ENCODE measurements at regions not wholly inside any gene's neighbourhood (a gene's known extent, or its start where the extent isn't known, plus 50 kb on each side); places are given as distances from the start of the nearest gene placed in this dataset.
A peak's percentile ranks its signal among the peaks of the same experiment; 100 is the strongest.

- TF ChIP-seq CREBBP (IDR thresholded peaks at IDR 0.05; ENCODE audit: low read depth, low read length) (no peak), SPI1 (IDR thresholded peaks at IDR 0.05; ENCODE audit: borderline replicate concordance, low read depth, low read length) (no peak), E2F1 (CRISPR knock-in tag; IDR thresholded peaks at IDR 0.05) (no peak), ETS1 (conservative IDR thresholded peaks at IDR 0.05; ENCODE audit: control insufficient read depth, low read depth, low read length) (no peak), SRSF3 (IDR thresholded peaks at IDR 0.05; ENCODE audit: insufficient read depth, low read length) (no peak), ATF7 (IDR thresholded peaks at IDR 0.05) (peak; percentile 61; the same call in 1 of the 2 replicates), USF2 (CRISPR knock-in tag; IDR thresholded peaks at IDR 0.05) (no peak), SRF (CRISPR knock-in tag; IDR thresholded peaks at IDR 0.05) (no peak), RBFOX2 (IDR thresholded peaks at IDR 0.05; ENCODE audit: low read depth, low read length) (no peak), PRPF4 (IDR thresholded peaks at IDR 0.05; ENCODE audit: insufficient read depth, low read depth, low read length, poor library complexity, severe bottlenecking) (no peak), NUFIP1 (IDR thresholded peaks at IDR 0.05; ENCODE audit: partially characterized antibody) (no peak), ZSCAN32 (CRISPR knock-in tag; IDR thresholded peaks at IDR 0.05) (no peak), FUS (optimal IDR thresholded peaks at IDR 0.05; ENCODE audit: low read depth, low read length) (no peak), PTRF (tag; IDR thresholded peaks at IDR 0.05) (no peak), JUND (IDR thresholded peaks at IDR 0.05; ENCODE audit: borderline replicate concordance, low read depth, low read length) (0 out of 2 replicates have a peak, but pooled peaks have one; percentile 14), JUND (tag; IDR thresholded peaks at IDR 0.05; ENCODE audit: borderline replicate concordance, low read depth, low read length) (peak; percentile 26; the same call in 1 of the 3 replicates), KDM4B (IDR thresholded peaks at IDR 0.05; ENCODE audit: borderline replicate concordance in 2 of 2, low read depth in 1 of 2) (no peak), NR2F6 (CRISPR knock-in tag; IDR thresholded peaks at IDR 0.05) (no peak), MXI1 (IDR thresholded peaks at IDR 0.05; ENCODE audit: low read depth, low read length) (no peak), ZNF134 (CRISPR knock-in tag; conservative IDR thresholded peaks at IDR 0.05) (no peak), YY1 (IDR thresholded peaks at IDR 0.05; ENCODE audit: borderline replicate concordance in 1 of 3, control insufficient read depth in 1 of 3, extremely low read depth in 1 of 3, insufficient read depth in 3 of 3, insufficient read length in 1 of 3, insufficient replicate concordance in 2 of 3, low read depth in 1 of 3, low read length in 2 of 3) (no peak), ZNF324 (CRISPR knock-in tag; IDR thresholded peaks at IDR 0.05) (no peak), ZNF707 (CRISPR knock-in tag; conservative IDR thresholded peaks at IDR 0.05) (no peak), XRCC4 (IDR thresholded peaks at IDR 0.05; ENCODE audit: extremely low read depth, insufficient read depth, insufficient read length) (no peak), ETV5 (CRISPR knock-in tag; IDR thresholded peaks at IDR 0.05; ENCODE audit: low read depth) (no peak), TEAD1 (CRISPR knock-in tag; IDR thresholded peaks at IDR 0.05) (peak in 1 of 2 experiments; percentile 43; a peak in 1 of 4 replicates)
Observed at GRCh38 chr11:113634940-113635575, 71.0 kb downstream of the TMPRSS5 start (continued).

Data from K562 (cell line).